HCT116 (cell line): ENCODE measurements at regions not wholly inside any gene's neighbourhood (a gene's known extent, or its start where the extent isn't known, plus 50 kb on each side); places are given as distances from the start of the nearest gene placed in this dataset.

ENCODE experiments used
- ATAC-seq: fragments of 200-7000 bp; cut with Tn5 transposase; 2 replicates; pipeline ENCODE4 v1.9.1; 2020; ENCODE audit warnings: mild to moderate bottlenecking, moderate library complexity
- BruUV-seq: library from RNA; stranded (reverse); fragments of 400-500 nt; replicated peaks from 2 replicates; lab custom pipeline; 2021; lab: Mats Ljungman, UMichigan
- CTCF ChIA-PET: fragments of 300-600 bp; sonication (Branson Sonifier 250); formaldehyde crosslinking; loops from one replicate; lab custom pipeline; 2021; ENCODE audit warnings: antibody characterized with exemption; lab: Charles Lee
- POLR2A ChIA-PET: fragments of 300-600, 350-600 bp; sonication (Branson Sonifier 250); formaldehyde crosslinking; loops from one replicate; lab custom pipeline; 2021; ENCODE audit warnings: antibody characterized with exemption; lab: Charles Lee
- RAD21 ChIA-PET, 2 experiments: fragments of 300-600 bp; sonication (Branson Sonifier 250); formaldehyde crosslinking; loops; one replicate each; lab custom pipeline; 2023; ENCODE audit warnings: low total read pairs in 2 of 2; ENCODE audit not compliant: uncharacterized antibody in 2 of 2, unreplicated experiment in 2 of 2, low non-redundant PET in 1 of 2; lab: Charles Lee
- DNase-seq: peaks from one replicate; pipeline ENCODE4 v3.0.0-alpha.2; 2010; ENCODE audit warnings: low read depth, low spot score
- H2AFZ ChIP-seq: fragments of 200-600 bp; shearing (Covaris generic), sonication (generic); 2 replicates; pipeline ENCODE4 v1.6.1; 2017; ENCODE audit warnings: low read depth, mixed run types, mixed read lengths, antibody characterized with exemption, low read length; ENCODE audit not compliant: poor library complexity, severe bottlenecking
- H3K27ac ChIP-seq: 2 replicates; pipeline ENCODE4 v1.5.1; 2012; ENCODE audit warnings: low read depth, low read length
- H3K27me3 ChIP-seq: fragments of 200-600 bp; sonication (generic); 2 replicates; pipeline ENCODE4 v1.6.1; 2016; ENCODE audit warnings: mixed run types, low read length, mixed read lengths; ENCODE audit not compliant: insufficient read depth
- H3K36me3 ChIP-seq, 2 experiments: fragments of 200-500 bp in 1 of 2; fragments of 200-600 bp in 1 of 2; sonication (Bioruptor generic) in 1 of 2; sonication (generic) in 1 of 2; 2 replicates each; pipeline versions ENCODE4 v1.5.1 to v1.6.1; 2014 to 2016; ENCODE audit warnings: low read length in 2 of 2, inconsistent platforms in 1 of 2, mixed read lengths in 1 of 2, mixed run types in 1 of 2; ENCODE audit not compliant: insufficient read depth in 2 of 2, control insufficient read depth in 1 of 2
- H3K4me1 ChIP-seq, 2 experiments: fragments of 200-600 bp in 1 of 2; sonication (generic) in 1 of 2; 2 replicates each; pipeline versions ENCODE4 v1.5.1 to v1.6.1; 2012 to 2017; ENCODE audit warnings: low read length in 2 of 2, inconsistent platforms in 1 of 2, mild to moderate bottlenecking in 1 of 2, mixed read lengths in 1 of 2, mixed run types in 1 of 2, moderate library complexity in 1 of 2; ENCODE audit not compliant: insufficient read depth in 2 of 2, control insufficient read depth in 1 of 2
- H3K4me2 ChIP-seq: fragments of 200-600 bp; sonication (generic); 2 replicates; pipeline ENCODE4 v1.6.1; 2017; ENCODE audit warnings: mixed run types, low read length, mixed read lengths
- H3K4me3 ChIP-seq, 2 experiments: fragments of 200-600 bp in 1 of 2; sonication (generic) in 1 of 2; replicated peaks in 1 of 2; 2 replicates each; pipeline ENCODE4 v1.5.1; 2011 to 2016; ENCODE audit warnings: low read length in 2 of 2, control low read depth in 1 of 2, low read depth in 1 of 2, mild to moderate bottlenecking in 1 of 2, mixed read lengths in 1 of 2, mixed run types in 1 of 2
- H3K79me2 ChIP-seq: fragments of 200-600 bp; sonication (generic); 2 replicates; pipeline ENCODE4 v1.6.1; 2017; ENCODE audit warnings: mild to moderate bottlenecking, mixed run types, low read length, moderate library complexity, mixed read lengths; ENCODE audit not compliant: insufficient read depth
- H3K9ac ChIP-seq: fragments of 200-600 bp; sonication (generic); 2 replicates; pipeline ENCODE4 v1.6.1; 2016; ENCODE audit warnings: low read length, mixed read lengths
- H3K9me2 ChIP-seq: fragments of 200-600 bp; sonication (generic), shearing (Covaris generic); 2 replicates; pipeline ENCODE4 v1.6.1; 2017; ENCODE audit warnings: mixed run types, mild to moderate bottlenecking, moderate library complexity; ENCODE audit not compliant: insufficient read depth
- H3K9me3 ChIP-seq, 2 experiments: fragments of 200-500 bp in 1 of 2; fragments of 200-600 bp in 1 of 2; sonication (Bioruptor generic) in 1 of 2; sonication (generic) in 1 of 2; 2 replicates each; pipeline ENCODE4 v1.6.1; 2014 to 2017; ENCODE audit warnings: low read length in 2 of 2, mixed read lengths in 2 of 2, inconsistent platforms in 1 of 2, low read depth in 1 of 2, mild to moderate bottlenecking in 1 of 2, mixed run types in 1 of 2, moderate library complexity in 1 of 2; ENCODE audit not compliant: control insufficient read depth in 1 of 2, insufficient read depth in 1 of 2
- H4K20me1 ChIP-seq: fragments of 200-600 bp; sonication (generic), shearing (Covaris generic); 2 replicates; pipeline ENCODE4 v1.6.1; 2017; ENCODE audit warnings: mixed run types, mild to moderate bottlenecking, moderate library complexity; ENCODE audit not compliant: insufficient read depth
- CBX3 ChIP-seq: IDR thresholded peaks from 2 replicates; pipeline ENCODE4 v1.6.1; 2012; ENCODE audit warnings: low read depth
- CEBPB ChIP-seq: IDR thresholded peaks from 2 replicates; pipeline ENCODE4 v1.6.1; 2012; ENCODE audit warnings: low read depth
- CTCF ChIP-seq, 3 experiments: fragments of 200-600 bp in 1 of 3; sonication (generic) in 1 of 3; IDR thresholded peaks in 2 of 3; conservative IDR thresholded peaks in 1 of 3; 2 replicates each; pipeline ENCODE4 v1.5.1; 2012 to 2017; ENCODE audit warnings: low read depth in 2 of 3, low read length in 2 of 3, antibody characterized with exemption in 1 of 3, borderline replicate concordance in 1 of 3, control low read depth in 1 of 3, mild to moderate bottlenecking in 1 of 3, mixed read lengths in 1 of 3, mixed run types in 1 of 3, moderate library complexity in 1 of 3; ENCODE audit not compliant: insufficient read depth in 1 of 3
- ELF1 ChIP-seq: IDR thresholded peaks from 2 replicates; pipeline ENCODE4 v1.6.1; 2012; ENCODE audit warnings: low read depth, borderline replicate concordance
- EZH2phosphoT487 ChIP-seq: fragments of 200-600 bp; IDR thresholded peaks from 2 replicates; pipeline ENCODE4 v1.6.1; 2018; ENCODE audit warnings: antibody characterized with exemption, borderline replicate concordance
- JUND ChIP-seq: IDR thresholded peaks from 2 replicates; pipeline ENCODE4 v1.6.1; 2012
- MAX ChIP-seq: IDR thresholded peaks from 2 replicates; pipeline ENCODE4 v1.6.1; 2012
- POLR2A ChIP-seq: IDR thresholded peaks from 2 replicates; pipeline ENCODE4 v1.7.0; 2011; ENCODE audit warnings: borderline replicate concordance; ENCODE audit not compliant: insufficient read depth, insufficient read length; ENCODE audit errors: extremely low read depth
- POLR2AphosphoS5 ChIP-seq: IDR thresholded peaks from 2 replicates; pipeline ENCODE4 v1.6.1; 2011; ENCODE audit warnings: mild to moderate bottlenecking, low read depth, low read length, moderate library complexity
- REST ChIP-seq: IDR thresholded peaks from 2 replicates; pipeline ENCODE4 v1.6.1; 2012; ENCODE audit warnings: low read depth
- YY1 ChIP-seq: IDR thresholded peaks from 2 replicates; pipeline ENCODE4 v1.6.1; 2011; ENCODE audit warnings: low read length, low read depth, moderate library complexity, mild to moderate bottlenecking; ENCODE audit not compliant: insufficient replicate concordance; ENCODE audit errors: extremely low read depth
- ZFX ChIP-seq: fragments of 450-650 bp; IDR thresholded peaks from 2 replicates; pipeline ENCODE4 v1.6.1; 2017
- ZNF274 ChIP-seq: fragments of 200-500 bp; sonication (Bioruptor generic); IDR thresholded peaks from 2 replicates; pipeline ENCODE4 v1.6.1; 2014; ENCODE audit warnings: mild to moderate bottlenecking, low read depth, low read length, inconsistent platforms
- intact Hi-C: fragments of 100-400 bp; cut with micrococcal nuclease; formaldehyde crosslinking; loops from 2 replicates; pipeline ENCODE4 v1.10.0; 2022
- TF ChIP-seq, protein P1 (sequence below): IDR thresholded peaks from 2 replicates; pipeline ENCODE4 v1.6.1; 2012

DNA sequence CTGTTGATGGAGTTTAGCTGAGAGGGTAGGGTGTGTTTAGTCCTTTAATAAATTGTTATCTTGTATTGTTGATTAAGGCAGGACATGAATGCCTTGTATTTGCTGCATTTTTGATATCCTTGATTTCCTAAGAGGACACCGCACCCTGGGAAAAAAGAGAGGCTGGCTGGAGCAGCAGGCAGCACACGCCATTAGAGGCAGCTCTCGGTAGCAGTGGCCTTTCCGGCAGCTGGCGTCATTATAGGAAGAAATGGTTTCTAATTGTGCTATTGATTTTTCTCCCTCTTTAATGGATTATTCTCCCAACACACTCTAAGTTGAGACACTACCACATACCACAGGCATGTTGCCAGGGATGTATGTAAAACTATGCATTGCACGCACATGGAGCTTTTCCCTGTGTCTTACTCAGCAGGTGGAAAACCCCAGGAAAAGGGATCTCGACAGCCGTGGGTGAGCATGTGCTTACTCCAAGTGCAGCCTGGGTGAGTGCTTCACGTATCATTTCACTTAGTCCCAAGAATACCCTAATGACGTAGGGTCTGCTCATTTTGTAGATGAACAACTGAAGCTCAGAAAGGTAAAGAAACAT, 440.4 kb upstream of the RUNX1 start:
- ChIA-PET RAD21 (no interaction called here), POLR2A (no interaction called here), CTCF (no interaction called here)
- H3K79me2 ChIP-seq = no peaks in the 10 kb centered on the region
- no peaks in the 10 kb centered on the region for H3K36me3 ChIP-seq
- H2AFZ ChIP-seq = no peak overlapping the region
- H4K20me1 ChIP-seq = no peaks in the 10 kb centered on the region
- no peaks in the 10 kb centered on the region for H3K4me1 ChIP-seq
- DNase-seq = no peak
- ATAC-seq = no peak
- no peaks in the 10 kb centered on the region for H3K9me3 ChIP-seq
- H3K27me3 ChIP-seq = no peaks in the 10 kb centered on the region
- H3K4me2 ChIP-seq = no peak overlapping the region
- H3K9me2 ChIP-seq = no peaks in the 10 kb centered on the region
- no peak overlapping the region for H3K27ac ChIP-seq
- intact Hi-C loops = no loop called here
- no TSS peak for BruUV-seq
- H3K9ac ChIP-seq = no peak overlapping the region
- H3K4me3 ChIP-seq = no peak overlapping the region
- TF ChIP-seq JUND = no peak
- TF ChIP-seq MAX = no peak
- no peak for TF ChIP-seq ZNF274
- no peak for TF ChIP-seq REST
- no peak for TF ChIP-seq CBX3
- no peak for TF ChIP-seq CEBPB
- no peak for TF ChIP-seq EZH2phosphoT487
- no peak for TF ChIP-seq ELF1
- no peak for TF ChIP-seq CTCF (IDR thresholded peaks at IDR 0.05 in 2 of 3, conservative IDR thresholded peaks at IDR 0.05 in 1 of 3; ENCODE audit: borderline replicate concordance in 1 of 3, insufficient read depth in 1 of 3, low read depth in 2 of 3, low read length in 2 of 3)
- no peak for TF ChIP-seq ZFX
- TF ChIP-seq POLR2AphosphoS5 = no peak
- no peak for TF ChIP-seq POLR2A
- TF ChIP-seq, protein P1, sequence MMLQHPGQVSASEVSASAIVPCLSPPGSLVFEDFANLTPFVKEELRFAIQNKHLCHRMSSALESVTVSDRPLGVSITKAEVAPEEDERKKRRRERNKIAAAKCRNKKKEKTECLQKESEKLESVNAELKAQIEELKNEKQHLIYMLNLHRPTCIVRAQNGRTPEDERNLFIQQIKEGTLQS = no peak
- TF ChIP-seq YY1 = no peak
